ENCODE measurements at regions not wholly inside any gene's neighbourhood (a gene's known extent, or its start where the extent isn't known, plus 50 kb on each side); places are given as distances from the start of the nearest gene placed in this dataset.
A peak's percentile ranks its signal among the peaks of the same experiment; 100 is the strongest.
"Not testable (repeated sequence)": the region's sequence is repeated elsewhere in the genome, so short reads cannot be mapped to it uniquely, and the experiment has no call there.

DNA sequence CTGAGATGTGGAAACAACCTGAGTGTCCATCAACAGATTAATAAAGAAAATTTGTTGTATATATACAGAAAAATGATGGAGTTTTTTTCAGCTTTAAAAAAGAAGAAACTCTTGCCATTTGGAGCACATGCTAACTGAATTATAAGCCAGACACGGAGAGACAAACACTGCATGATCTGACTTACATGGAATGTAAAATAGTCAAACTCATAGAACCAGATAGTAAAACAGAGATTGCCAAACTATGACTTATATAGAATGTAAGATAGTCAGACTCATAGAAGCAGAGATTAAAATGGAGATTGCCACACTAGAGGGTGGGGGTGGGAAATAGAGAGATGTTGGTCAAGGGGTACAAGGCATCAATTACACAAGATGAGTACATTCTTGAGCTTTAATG, 1786.6 kb downstream of the PLA2G4A start:
- TF ChIP-seq FOXP2 (optimal IDR thresholded peaks at IDR 0.05; ENCODE audit: control extremely low read depth, extremely low read length, insufficient read depth) (no peak), EZH2 (IDR thresholded peaks at IDR 0.05) (no peak), POLR2AphosphoS5 (IDR thresholded peaks at IDR 0.05; ENCODE audit: borderline replicate concordance, low read depth, low read length) (no peak)
- Histone ChIP-seq H3K9ac (ENCODE audit: insufficient read length) (no peak overlapping the region), H3K36me3 (ENCODE audit: insufficient read depth, low read length) (no peaks in the 10 kb centered on the region), H3K27ac (no peak overlapping the region), H3K4me3 (no peak overlapping the region), H3K9me3 (ENCODE audit: low read depth, low read length) (no peaks in the 10 kb centered on the region)
- no peak for DNase-seq (ENCODE audit: low read depth, low spot score)

DNA sequence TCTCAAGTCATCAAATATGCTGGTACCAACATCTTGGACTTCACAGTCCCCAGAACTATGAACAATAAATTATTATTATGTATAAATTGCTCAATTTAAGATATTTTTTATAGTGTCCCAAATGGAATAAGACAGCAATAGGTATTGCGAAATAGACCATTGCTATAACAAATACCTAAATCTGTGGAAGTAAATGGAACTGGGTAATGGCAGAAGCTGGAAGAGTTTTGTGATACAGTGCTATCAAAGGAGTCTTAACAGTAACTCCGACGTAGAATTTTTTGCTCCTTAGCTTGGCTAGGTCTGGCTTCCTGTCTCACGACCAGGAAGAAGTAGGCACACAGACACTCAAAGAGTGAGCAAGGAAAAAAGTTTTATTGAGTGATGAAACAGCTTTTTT, 1791.5 kb downstream of the PLA2G4A start:
- TF ChIP-seq POLR2AphosphoS5 (IDR thresholded peaks at IDR 0.05; ENCODE audit: borderline replicate concordance, low read depth, low read length) (no peak), FOXP2 (optimal IDR thresholded peaks at IDR 0.05; ENCODE audit: control extremely low read depth, extremely low read length, insufficient read depth) (no peak), EZH2 (IDR thresholded peaks at IDR 0.05) (no peak)
- no peak for DNase-seq (ENCODE audit: low read depth, low spot score)
- no peaks in the 10 kb centered on the region for H3K36me3 ChIP-seq (ENCODE audit: insufficient read depth, low read length)
- no peak overlapping the region for H3K4me3 ChIP-seq
- no peak overlapping the region for H3K27ac ChIP-seq
- no peaks in the 10 kb centered on the region for H3K9me3 ChIP-seq (ENCODE audit: low read depth, low read length)
- H3K9ac ChIP-seq (ENCODE audit: insufficient read length), result no peak overlapping the region

DNA sequence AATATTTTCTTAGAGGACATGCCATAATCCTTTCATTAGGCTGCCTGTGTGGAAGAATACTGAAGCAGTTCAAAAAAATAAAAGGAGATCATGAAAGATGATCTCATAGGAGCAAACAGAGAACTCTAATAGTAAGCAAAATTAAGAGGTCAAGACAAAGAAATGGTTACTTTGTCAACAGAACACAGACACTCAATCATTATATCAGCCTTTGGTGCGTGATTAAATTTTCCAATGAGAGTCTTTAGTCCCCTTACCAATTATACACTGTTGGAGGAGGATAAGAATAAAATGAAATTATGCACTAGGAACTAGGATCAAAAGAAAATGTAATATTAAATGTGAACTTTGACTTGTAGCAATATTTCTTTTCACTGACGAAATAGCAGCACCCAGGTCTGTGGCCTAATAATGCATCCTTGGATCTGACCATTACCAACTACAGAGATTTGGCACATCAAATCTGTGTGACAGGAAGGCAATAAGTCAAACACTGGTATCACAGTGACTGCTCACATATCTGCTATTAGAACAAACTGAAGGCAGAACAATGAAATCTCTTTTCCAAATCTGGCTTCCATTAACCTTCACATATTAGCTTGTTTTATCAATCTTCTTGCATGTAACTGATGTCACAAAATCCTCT, 1812.9 kb downstream of the PLA2G4A start:
- no peak for TF ChIP-seq POLR2AphosphoS5 (IDR thresholded peaks at IDR 0.05; ENCODE audit: borderline replicate concordance, low read depth, low read length)
- TF ChIP-seq FOXP2 (optimal IDR thresholded peaks at IDR 0.05; ENCODE audit: control extremely low read depth, extremely low read length, insufficient read depth), result no peak
- no peak for TF ChIP-seq EZH2 (IDR thresholded peaks at IDR 0.05)
- H3K9ac ChIP-seq (ENCODE audit: insufficient read length), result no peak overlapping the region
- no peaks in the 10 kb centered on the region for H3K9me3 ChIP-seq (ENCODE audit: low read depth, low read length)
- DNase-seq (ENCODE audit: low read depth, low spot score), result no peak
- H3K36me3 ChIP-seq (ENCODE audit: insufficient read depth, low read length), result no peaks in the 10 kb centered on the region
- H3K27ac ChIP-seq, result no peak overlapping the region
- H3K4me3 ChIP-seq, result no peak overlapping the region

DNA sequence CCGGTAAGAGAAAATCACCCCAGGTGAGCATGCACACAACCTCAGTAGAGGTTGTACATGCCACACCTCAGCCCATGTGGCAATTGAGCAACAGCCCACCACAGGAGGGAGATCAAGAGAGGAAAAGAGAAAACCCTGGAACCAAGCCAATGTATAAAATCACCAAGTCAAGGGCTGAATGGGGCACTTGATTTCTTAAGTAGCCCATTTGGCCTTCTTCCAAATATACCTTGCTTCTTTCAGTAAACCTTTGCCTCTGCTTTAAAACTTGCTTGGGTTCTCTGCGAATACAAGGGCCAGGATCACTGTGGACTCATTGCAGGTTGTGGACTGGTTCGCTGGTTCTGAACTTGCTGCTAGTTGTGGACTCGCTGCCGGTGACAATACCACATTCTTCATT, 1814.0 kb downstream of the PLA2G4A start:
- H3K27ac ChIP-seq, result no peak overlapping the region
- no peak for DNase-seq (ENCODE audit: low read depth, low spot score)
- no peak overlapping the region for H3K4me3 ChIP-seq
- no peaks in the 10 kb centered on the region for H3K36me3 ChIP-seq (ENCODE audit: insufficient read depth, low read length)
- no peak overlapping the region for H3K9ac ChIP-seq (ENCODE audit: insufficient read length)
- TF ChIP-seq EZH2 (IDR thresholded peaks at IDR 0.05), result no peak
- TF ChIP-seq FOXP2 (optimal IDR thresholded peaks at IDR 0.05; ENCODE audit: control extremely low read depth, extremely low read length, insufficient read depth), result no peak
- no peak for TF ChIP-seq POLR2AphosphoS5 (IDR thresholded peaks at IDR 0.05; ENCODE audit: borderline replicate concordance, low read depth, low read length)
- H3K9me3 ChIP-seq (ENCODE audit: low read depth, low read length), result no peaks in the 10 kb centered on the region

DNA sequence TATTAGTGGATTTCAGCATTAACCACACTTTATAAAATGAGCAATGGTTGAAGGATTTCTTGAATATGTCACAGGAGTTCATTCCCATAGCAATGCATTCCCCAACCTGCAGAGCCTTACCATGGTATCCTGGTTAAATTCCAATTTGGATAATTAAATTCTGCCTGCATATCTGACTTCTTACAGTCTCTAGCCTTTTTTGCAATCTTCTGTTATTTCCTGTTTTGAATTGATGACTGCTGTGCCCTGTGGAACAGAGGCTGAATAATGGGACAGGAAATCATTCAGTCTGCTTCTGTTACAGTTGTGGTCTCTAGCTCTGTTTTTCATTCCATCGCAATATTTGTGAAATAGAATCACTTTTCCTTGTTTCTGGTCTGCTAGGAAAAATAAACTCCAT, 1823.9 kb downstream of the PLA2G4A start:
- H3K9me3 ChIP-seq (ENCODE audit: low read depth, low read length), result no peaks in the 10 kb centered on the region
- H3K36me3 ChIP-seq (ENCODE audit: insufficient read depth, low read length), result no peaks in the 10 kb centered on the region
- H3K9ac ChIP-seq (ENCODE audit: insufficient read length), result no peak overlapping the region
- TF ChIP-seq EZH2 (IDR thresholded peaks at IDR 0.05), result no peak
- TF ChIP-seq POLR2AphosphoS5 (IDR thresholded peaks at IDR 0.05; ENCODE audit: borderline replicate concordance, low read depth, low read length), result peak; percentile 59; the same call in 1 of the 2 replicates
- TF ChIP-seq FOXP2 (optimal IDR thresholded peaks at IDR 0.05; ENCODE audit: control extremely low read depth, extremely low read length, insufficient read depth), result no peak
- peak overlapping the region; percentile 44 for H3K27ac ChIP-seq
- DNase-seq (ENCODE audit: low read depth, low spot score), result peak; percentile 90
- peak overlapping the region; percentile 53 for H3K4me3 ChIP-seq

DNA sequence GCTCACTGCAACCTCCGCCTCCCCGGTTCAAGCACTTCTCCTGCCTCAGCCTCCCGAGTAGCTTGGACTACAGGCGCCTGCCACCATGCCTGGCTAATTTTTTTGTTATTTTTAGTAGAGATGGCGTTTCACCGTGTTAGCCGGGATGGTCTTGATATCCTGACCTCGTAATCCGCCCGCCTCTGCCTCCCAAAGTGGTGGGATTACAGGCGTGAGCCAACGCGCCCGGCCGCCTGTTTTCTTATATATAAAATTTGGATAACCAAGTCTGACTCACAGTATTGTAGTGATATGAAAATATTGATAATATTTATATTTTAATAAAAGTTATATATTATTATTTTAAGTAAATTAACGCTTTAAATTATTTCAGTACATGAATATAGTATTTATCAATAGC, 1821.7 kb downstream of the BRINP3 start:
- not testable (repeated sequence) for H3K36me3 ChIP-seq (ENCODE audit: insufficient read depth, low read length); H3K9ac ChIP-seq (ENCODE audit: insufficient read length); H3K9me3 ChIP-seq (ENCODE audit: low read depth, low read length); H3K27ac ChIP-seq; H3K4me3 ChIP-seq; DNase-seq (ENCODE audit: low read depth, low spot score)

DNA sequence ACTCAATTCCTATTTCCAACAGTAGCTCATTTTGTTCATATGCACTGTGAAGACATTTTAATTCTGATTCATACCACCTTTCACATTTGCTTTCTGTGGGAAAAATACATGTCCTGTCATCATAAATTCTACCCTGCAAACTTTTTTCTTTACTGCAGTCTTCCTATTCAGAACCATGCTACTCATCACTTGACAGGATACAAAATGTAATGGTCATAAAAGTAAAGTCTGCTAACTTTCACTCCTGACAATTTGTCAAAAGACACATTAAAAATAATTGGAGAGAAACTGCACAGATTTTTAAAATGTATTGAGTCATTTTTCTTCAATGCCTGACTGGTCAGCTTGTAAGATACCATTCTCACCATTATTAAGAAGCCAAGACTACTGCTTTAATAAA, 1817.1 kb downstream of the BRINP3 start:
- no peak for TF ChIP-seq POLR2AphosphoS5 (IDR thresholded peaks at IDR 0.05; ENCODE audit: borderline replicate concordance, low read depth, low read length)
- TF ChIP-seq EZH2 (IDR thresholded peaks at IDR 0.05), result no peak
- TF ChIP-seq FOXP2 (optimal IDR thresholded peaks at IDR 0.05; ENCODE audit: control extremely low read depth, extremely low read length, insufficient read depth), result no peak
- DNase-seq (ENCODE audit: low read depth, low spot score), result no peak
- Histone ChIP-seq H3K9ac (ENCODE audit: insufficient read length) (no peak overlapping the region), H3K27ac (no peak overlapping the region; the same call in 1 of the 2 replicates), H3K9me3 (ENCODE audit: low read depth, low read length) (no peaks in the 10 kb centered on the region), H3K4me3 (no peak overlapping the region), H3K36me3 (ENCODE audit: insufficient read depth, low read length) (no peaks in the 10 kb centered on the region)

DNA sequence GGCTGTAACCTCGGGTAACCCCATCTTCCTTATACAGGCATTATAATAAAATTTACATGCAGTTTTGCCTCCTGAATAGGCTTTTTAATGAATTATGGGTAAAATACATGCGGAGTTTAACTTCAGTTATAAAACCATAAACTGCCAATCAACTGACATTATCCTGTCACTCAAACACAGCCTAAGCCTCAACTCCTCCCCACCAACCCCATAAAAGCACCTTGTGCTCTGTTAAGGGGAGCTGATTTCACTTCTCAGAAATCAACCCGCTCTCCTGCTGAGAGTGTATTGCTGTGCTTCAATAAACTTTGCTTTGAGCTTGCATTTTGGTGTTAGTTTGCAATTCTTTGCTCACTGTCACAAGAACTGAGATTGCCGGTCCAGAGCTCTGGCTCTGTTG, 1812.2 kb downstream of the BRINP3 start:
- no peak overlapping the region for H3K9ac ChIP-seq (ENCODE audit: insufficient read length)
- H3K9me3 ChIP-seq (ENCODE audit: low read depth, low read length), result no peaks in the 10 kb centered on the region
- TF ChIP-seq POLR2AphosphoS5 (IDR thresholded peaks at IDR 0.05; ENCODE audit: borderline replicate concordance, low read depth, low read length), result no peak
- no peak for TF ChIP-seq EZH2 (IDR thresholded peaks at IDR 0.05)
- TF ChIP-seq FOXP2 (optimal IDR thresholded peaks at IDR 0.05; ENCODE audit: control extremely low read depth, extremely low read length, insufficient read depth), result no peak
- H3K36me3 ChIP-seq (ENCODE audit: insufficient read depth, low read length), result no peaks in the 10 kb centered on the region
- no peak for DNase-seq (ENCODE audit: low read depth, low spot score)
- H3K27ac ChIP-seq, result no peak overlapping the region
- H3K4me3 ChIP-seq, result no peak overlapping the region

DNA sequence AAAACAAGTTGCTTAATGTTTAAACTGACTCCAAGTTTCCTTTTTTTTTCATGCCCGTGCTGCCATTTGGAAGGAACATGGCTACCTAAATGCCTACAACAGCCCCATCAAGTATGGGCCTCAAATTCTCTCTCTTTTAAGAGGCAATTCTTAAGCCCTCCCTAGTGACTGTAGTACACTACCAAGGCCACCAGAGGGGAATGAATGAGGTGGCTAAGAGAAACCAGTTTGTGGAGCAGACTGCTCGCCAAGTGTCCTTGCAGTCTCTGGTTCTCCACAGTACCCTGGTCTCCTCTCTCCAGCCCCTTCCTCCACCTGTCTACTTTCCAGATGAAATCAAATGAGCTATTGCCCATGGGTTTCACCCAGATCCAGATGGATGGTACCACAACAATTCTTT, 1809.6 kb downstream of the BRINP3 start:
- no peak for DNase-seq (ENCODE audit: low read depth, low spot score)
- no peaks in the 10 kb centered on the region for H3K36me3 ChIP-seq (ENCODE audit: insufficient read depth, low read length)

More for the DNA sequence above, 1809.6 kb downstream of the BRINP3 start:
- Histone ChIP-seq H3K27ac (no peak overlapping the region), H3K9me3 (ENCODE audit: low read depth, low read length) (no peaks in the 10 kb centered on the region), H3K9ac (ENCODE audit: insufficient read length) (no peak overlapping the region), H3K4me3 (no peak overlapping the region)
- TF ChIP-seq POLR2AphosphoS5 (IDR thresholded peaks at IDR 0.05; ENCODE audit: borderline replicate concordance, low read depth, low read length) (no peak), EZH2 (IDR thresholded peaks at IDR 0.05) (no peak), FOXP2 (optimal IDR thresholded peaks at IDR 0.05; ENCODE audit: control extremely low read depth, extremely low read length, insufficient read depth) (no peak)

All from SK-N-MC (cell line).